ENCODE measurements at regions not wholly inside any gene's neighbourhood (a gene's known extent, or its start where the extent isn't known, plus 50 kb on each side); places are given as distances from the start of the nearest gene placed in this dataset.

DNA sequence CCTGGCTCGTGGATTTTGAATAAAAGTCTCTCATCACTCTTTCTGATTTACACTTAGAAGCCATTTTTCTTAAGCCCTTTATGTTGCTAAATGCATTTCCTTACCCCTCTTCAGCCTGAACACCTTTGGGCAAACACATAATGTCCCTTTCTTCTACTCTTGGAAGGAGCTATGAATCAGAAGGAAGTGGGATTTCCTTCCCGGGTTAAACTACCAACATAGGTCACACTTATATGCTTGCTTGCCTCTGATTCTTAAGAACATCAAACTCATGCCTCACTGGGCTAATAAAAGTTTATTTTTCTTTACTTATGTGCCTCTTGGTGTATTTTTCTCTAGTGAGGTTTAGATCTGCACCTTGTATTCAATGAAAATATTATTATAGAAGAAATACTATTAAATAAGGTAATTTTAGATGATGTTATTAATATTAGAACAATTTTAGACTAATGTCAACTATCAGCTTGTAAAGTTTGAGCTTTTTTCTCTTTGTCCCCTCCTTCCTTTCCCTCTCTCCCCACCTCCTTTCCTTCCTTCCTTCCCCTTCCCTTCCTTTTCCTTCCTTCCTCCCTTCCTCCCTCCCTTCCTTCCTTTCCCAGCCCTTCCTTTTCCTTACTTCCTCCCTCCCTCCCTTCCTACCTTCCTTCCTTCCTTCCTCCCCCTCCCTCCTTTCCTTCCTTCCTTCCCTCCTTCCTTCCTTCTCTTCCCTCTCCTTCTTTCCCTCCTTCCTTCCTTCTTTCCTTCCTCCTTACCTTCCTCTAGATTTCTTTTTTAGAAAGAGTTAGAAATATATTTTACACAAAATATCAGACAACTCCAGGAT is 66.5 kb upstream of the KCNJ6 start:
- no peak for TF ChIP-seq POLR2AphosphoS5 (IDR thresholded peaks at IDR 0.05; ENCODE audit: low read depth, low read length)
- TF ChIP-seq TCF7L2 (IDR thresholded peaks at IDR 0.05; ENCODE audit: low read depth, low read length) = no peak
- TF ChIP-seq, protein P1, sequence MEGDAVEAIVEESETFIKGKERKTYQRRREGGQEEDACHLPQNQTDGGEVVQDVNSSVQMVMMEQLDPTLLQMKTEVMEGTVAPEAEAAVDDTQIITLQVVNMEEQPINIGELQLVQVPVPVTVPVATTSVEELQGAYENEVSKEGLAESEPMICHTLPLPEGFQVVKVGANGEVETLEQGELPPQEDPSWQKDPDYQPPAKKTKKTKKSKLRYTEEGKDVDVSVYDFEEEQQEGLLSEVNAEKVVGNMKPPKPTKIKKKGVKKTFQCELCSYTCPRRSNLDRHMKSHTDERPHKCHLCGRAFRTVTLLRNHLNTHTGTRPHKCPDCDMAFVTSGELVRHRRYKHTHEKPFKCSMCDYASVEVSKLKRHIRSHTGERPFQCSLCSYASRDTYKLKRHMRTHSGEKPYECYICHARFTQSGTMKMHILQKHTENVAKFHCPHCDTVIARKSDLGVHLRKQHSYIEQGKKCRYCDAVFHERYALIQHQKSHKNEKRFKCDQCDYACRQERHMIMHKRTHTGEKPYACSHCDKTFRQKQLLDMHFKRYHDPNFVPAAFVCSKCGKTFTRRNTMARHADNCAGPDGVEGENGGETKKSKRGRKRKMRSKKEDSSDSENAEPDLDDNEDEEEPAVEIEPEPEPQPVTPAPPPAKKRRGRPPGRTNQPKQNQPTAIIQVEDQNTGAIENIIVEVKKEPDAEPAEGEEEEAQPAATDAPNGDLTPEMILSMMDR (IDR thresholded peaks at IDR 0.05) = no peak
